DMS114 treated with DMSO at 0.1 percent for 48 hours (cell line): ENCODE measurements at regions not wholly inside any gene's neighbourhood (a gene's known extent, or its start where the extent isn't known, plus 50 kb on each side); places are given as distances from the start of the nearest gene placed in this dataset.

Source experiments
- DNase-seq: peaks from one replicate; lab custom pipeline; 2025; ENCODE audit not compliant: unreplicated experiment; lab: John Stamatoyannopoulos, UW

DNA sequence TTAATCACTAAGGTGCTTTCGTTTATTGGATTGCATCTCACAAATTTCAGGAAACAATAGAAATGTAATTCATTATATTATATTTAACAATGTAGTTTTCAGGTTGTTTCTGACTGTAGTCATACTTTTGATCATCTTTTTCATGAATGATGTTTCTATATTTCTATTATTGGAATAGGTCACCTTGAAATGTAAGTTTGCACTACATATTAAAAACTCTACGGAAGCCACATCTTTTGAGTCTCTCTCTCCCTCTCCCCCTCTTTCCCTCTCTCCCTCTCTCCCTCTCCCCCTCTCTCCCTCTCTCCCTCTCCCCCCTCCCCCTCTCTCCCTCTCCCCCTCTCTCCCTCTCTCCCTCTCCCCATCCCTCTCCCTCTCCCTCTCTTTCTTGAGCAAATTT, 131.3 kb upstream of the FBXL4 start:
- no peak for DNase-seq

DNA sequence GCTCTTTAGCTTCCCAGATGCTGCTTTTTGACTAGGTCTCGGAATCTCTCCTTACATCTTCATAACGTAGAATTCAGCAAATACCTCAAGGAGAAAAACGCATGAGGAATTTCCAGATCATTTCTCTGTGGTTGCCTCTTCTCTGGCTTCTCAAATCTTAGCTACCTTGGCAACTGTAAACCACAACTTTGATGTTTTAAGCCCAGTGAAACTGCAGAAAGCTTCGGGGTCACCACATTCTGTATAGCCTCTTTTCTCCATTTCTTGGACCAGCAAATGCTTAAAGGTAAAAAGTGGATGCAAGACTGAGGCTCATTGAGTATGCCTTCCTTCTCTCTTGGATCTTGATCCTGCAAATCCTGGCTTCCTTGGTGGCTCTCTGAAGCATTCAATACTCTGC, 125.5 kb upstream of the FBXL4 start:
- no peak for DNase-seq

DNA sequence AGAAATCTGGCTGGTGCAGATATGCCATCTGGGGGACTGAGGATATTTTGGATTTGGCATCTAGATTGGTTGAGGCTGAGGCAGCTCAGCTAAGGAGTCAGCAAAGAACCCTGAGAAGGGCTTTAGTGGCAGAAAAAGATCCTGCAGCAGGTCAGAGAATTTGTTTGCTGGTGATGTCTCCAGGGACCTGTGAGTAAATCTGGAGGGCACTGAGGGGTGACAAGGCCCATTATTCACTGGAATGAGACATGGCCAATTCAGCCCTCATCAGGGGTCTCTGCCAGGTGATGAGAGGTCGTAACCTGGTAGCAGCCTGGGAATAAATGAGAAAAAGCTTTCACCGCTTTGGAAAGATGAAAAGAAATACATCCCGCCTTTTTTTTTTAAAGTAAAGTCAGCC, 118.3 kb upstream of the FBXL4 start:
- DNase-seq = no peak

DNA sequence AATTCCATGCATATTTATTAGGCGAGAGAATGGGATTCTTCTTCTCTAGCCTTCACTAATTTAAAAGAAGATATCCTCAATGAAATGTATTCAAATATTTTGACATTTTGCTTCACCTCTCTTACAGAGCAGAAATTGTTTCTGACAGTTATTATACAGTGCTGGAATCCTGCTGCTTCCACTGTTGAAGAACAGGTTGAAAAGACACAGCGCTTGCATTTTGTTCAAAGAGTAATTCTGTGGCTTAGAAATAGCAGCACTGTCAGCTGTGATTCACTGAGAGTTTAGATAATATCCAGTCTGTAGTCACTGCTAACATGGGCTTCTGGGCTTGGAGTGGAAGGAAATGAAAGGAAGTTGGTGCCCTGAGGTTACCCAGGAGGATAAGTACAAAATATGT, 117.1 kb upstream of the FBXL4 start:
- DNase-seq = no peak

DNA sequence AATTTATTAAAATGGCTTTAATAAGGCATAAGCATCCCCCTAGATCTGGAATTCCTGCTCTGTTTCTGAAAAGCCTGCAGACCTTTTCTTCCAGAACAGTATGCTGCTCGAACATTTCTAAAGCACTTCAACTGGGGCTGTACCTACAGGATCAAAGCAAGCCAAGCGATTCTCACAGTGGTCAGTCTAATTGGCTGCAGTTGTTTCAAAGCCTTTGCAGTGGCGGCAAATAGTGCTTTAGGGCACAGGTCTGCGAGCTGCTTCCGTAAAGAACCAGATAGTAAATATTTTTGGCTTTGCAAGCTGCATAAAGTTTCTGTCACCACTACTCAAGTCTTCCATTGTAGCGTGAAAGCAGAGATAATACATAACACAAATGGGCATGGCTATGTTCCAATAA, 88.9 kb upstream of the FBXL4 start:
- no peak for DNase-seq

DNA sequence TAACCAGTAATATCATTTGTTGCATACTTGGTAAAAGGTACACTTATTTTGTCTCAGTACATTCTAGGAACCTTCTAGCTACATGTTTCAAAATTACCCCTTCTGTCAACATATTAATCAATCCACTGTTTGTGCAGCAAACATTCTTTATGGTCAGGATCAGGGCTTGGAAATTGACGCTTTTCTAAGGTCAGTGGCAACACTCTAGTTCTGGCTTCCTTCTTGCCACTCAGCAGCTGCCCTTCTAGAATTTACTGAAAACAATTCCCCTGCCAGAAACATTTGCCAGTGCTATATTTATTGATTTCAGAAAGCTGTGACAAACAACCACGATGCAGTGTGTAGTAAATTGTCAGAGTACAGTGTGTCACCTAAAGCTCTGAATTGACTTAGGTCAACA, 84.7 kb upstream of the FBXL4 start:
- DNase-seq = no peak

DNA sequence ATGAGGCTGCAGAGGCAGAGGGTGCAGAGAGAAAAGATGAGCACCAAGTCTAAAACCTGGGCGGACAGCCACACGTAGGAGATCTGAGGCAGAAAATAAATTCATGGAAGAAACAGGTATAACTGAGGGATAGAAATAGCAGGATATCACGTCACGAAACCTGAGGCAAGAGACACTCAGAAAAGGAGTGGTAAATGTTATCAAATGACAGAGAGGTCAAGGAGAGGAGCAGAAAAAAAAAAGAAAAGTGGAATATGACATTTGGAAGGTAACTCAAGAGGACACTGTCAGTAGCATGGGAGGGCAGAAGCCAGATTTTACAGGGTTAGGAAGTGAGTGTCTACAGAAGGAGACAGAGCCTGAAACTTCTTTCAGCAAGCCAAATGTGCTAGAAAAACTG, 84.2 kb upstream of the FBXL4 start:
- DNase-seq = no peak

DNA sequence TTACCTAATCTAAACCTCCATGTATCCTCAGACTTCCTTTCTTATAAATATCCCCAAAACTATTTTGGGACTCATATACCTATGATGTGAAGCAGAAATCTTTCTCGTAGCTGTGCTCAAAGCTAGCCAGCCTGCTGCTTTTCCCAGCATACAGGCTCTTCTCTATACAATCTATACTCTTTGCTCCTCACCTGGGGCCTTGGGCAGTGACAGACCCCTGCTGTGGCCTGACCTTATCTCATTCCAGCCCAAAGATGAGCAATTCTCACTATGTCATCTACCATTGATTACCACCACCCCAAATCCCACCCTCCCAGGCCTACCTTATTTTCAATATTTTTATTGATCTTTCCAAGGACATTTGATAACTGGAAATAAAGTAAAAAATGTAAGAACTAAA, 83.2 kb upstream of the FBXL4 start:
- DNase-seq = no peak

DNA sequence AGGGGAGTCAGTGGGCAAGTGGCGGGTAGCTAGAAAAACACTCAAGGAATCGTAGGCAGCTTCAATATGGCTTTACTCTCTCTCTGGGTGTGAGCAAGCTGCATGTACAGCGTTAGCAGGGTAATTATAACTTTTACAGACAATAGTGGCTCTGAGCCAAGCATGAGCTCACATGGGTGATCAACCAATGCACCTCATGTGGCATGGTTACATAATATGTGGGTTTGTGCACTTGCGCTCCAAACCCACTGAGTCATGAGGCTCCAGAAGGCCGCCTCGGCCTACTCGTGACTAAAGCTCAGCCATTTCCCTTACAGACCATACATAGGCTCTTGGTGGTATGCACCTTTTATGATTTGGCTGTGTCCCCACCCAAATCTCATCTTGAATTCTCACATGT, 78.4 kb upstream of the FBXL4 start:
- no peak for DNase-seq

DNA sequence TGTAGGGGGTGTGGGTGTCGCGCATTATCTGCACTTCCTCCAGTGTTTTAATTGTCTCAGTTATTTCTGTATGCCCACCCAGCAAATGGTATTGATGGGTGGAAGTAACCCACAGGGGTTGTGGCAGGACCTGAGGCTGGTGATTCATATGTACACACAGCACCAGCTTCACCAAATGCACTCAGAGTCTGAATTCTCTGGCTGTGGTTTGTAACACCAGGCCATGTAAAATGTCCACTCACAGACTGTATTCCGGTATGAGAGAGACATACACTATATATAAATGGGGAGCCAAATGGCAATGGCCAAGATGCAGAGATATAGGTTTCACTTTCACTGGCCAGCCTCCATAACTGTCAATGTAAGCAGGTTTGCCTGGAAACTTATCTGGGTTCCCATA, 76.3 kb upstream of the FBXL4 start:
- no peak for DNase-seq

DNA sequence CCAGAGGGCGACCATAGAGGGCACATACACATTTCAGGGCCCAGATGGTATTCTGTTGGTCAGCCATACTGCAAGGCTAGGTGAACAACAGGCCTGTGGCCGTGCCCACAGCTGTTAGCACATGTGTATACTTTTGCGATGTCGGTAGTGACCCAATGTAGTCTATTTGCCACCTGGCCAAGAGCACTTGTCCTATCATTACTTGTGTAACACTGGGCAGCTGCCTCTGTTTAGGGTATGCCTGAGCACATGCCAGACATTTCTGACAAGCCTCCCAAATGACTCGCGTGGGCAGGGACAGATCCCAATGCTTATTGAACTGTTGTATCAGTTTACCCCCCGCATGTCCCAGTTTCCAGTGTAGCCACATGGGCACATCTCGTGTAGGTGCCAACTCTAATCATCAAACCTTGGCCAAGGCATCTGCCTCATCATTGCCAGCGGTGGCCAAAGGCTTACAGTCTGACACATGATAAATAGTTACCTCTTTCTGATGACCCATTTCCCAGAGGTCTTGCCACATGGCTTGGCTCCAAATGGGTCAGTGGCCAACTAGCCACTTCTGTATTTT, 74.4 kb upstream of the FBXL4 start:
- DNase-seq = no peak

DNA sequence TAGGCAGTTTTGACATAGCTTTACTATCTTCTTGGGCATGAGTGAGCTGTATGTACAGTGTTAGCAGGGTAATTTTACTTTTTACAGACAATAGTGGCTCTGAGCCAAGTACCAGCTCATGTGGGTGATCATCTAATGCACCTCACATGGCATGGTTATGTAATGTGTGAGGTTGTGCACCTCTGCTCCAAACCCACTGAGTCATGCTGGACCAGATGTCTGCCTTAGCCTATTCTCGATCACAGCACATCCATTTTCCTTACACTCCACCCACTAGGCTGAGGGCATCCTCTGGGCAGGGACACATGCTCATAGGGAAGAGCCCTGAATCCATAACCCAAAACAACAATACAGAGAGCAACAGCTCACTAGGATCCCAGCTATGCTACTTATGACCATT, 71.6 kb upstream of the FBXL4 start:
- no peak for DNase-seq

DNA sequence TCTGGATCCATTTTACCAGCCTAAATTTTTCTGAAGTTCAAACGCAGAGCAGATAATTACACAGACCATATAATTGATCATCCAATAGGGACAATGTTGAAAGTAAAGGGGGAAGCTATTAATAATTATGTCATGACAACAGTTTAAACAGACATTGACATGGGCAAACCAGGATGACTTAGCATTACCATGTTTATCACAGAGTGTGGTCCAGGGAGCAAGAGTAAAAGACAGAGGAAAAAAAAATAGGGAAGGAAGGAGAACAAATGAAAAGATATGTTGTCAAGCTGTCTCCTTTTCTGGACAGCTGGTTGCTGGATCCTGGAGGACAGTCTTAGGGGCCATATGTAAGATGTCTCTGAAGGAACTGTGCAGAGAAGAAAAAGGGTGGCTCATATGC, 69.4 kb upstream of the FBXL4 start:
- DNase-seq = no peak

DNA sequence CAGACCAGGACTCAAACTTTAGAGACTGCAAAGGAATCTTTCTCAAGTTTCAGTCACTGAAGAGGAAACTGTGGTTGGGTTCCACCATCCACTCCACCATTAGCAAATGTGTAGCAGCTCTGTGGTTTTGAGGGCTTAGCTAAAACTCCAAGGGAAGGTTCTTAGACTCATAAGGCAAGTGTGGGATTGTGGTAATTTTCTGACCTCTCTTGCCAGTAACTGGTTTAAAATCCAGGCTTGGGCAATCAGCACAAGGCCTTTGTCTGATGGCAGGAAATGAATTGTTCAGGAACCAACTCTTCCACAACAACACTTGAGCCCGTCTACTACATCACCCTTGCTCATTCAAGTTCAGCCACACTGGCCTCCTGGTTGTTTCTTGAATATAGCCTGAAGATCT, 68.6 kb upstream of the FBXL4 start:
- no peak for DNase-seq

DNA sequence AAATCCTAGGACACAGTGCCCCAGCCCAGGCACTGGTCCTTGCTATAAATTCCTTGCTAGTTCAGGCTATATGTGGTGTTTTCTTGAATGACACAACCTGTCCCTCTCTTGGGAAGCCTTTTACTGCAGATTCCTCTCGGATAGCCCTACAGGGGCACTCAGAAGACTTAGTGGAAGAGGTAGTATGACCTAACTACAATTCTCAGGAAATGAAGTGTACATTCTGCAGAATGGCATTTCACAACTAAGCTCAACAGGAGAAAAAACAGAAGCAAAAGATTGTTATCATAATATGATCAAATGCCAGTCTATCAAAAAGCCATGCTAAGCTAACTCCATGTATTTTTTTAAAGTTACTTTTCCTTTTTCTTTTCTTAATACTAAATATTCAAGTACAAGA, 66.3 kb upstream of the FBXL4 start:
- DNase-seq = no peak

DNA sequence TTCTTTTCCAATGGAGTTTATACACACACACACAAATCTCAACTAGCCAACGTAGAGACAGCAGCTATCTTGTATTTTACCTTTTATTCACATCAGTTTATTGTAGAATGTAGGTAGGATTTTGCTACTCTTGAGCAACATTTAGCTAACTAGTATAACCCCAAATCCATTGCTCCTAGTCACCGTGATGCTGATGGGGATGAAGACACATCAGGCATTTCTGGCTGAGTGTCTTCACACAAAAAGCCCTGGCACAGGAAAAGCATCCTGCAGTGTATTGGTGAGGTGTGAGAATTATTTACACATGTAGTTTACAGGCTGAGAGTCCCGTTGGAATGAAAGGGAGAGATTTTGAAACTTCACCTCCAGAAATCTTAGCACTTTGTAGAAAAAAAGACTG, 65.9 kb upstream of the FBXL4 start:
- DNase-seq = no peak

DNA sequence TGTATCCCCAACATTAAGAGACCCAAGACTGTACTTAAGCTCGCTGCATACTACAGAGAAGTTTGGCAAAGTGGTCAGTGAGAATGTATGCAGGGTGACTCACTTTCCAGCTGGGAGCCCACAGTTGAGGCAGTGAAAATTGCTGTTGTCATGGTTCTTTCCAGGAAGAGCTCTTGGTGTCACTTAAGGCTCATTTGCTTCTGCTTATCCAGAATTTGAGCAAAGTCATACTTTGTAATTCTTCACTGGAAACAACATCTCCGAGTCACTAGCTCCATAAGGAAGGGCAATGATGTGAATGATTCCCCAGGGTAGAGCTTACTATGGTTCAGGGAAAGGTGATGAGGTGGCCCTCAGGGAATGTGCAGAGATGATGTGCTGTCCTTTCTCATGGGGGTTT, 65.4 kb upstream of the FBXL4 start:
- DNase-seq = no peak

DNA sequence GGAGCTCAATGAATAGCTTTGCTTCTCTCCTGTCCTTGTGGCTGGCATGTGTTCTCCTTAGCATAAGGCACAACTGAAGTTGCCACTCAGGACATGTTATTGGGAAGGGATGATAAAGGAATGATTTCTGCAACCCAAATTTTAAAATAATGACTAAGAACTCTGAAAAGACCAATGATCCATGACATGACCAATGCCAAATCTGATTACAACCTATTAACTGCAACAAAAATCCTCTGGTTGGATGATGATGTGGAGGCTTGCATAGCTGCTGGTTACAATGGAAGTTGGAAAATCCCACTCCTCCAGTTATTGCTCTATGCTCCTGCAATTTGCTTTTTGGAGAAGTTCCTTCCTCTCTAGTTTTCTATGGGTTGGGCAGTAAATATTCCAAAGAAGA, 63.4 kb upstream of the FBXL4 start:
- no peak for DNase-seq

DNA sequence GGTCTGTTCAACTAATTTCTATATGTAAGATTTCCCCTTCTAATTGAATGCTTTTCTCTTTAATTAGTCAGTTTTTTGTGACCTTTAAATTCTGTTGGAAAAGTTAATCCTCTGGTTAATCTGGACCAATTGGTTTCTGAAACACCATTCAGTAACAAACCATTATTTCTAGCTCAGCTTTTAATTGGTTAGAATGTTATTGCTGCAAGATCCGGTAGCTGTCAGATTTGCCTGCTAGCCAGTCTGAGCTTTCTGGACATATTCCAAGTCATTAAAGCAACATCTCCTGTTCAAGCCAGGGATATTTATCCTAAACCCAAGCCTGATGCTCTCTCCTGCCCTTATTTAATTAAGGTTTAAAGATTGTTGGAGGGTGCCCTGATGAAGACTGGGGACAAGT, 55.1 kb upstream of the FBXL4 start:
- no peak for DNase-seq

DNA sequence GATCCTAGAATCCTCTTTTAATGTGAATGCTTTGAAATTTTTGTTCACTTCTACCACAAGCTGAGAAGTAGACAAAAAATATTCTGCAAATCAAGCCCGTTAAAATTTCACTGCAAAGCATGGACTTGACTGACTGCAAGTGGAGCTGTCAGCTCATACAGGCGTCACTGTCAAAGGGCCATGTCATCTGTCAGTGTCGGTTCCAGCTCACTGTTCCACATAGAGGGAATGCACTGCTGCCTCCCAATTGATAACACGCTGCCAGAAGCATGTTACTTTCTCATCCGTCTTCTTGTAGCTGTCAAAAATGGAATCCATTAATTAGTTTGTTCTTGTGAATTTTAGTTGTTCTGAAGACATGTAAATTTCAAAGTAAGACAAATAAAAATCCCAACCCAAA, 50.4 kb upstream of the FBXL4 start:
- DNase-seq = no peak
